ENCODE measurements at regions not wholly inside any gene's neighbourhood (a gene's known extent, or its start where the extent isn't known, plus 50 kb on each side); places are given as distances from the start of the nearest gene placed in this dataset.

DNA sequence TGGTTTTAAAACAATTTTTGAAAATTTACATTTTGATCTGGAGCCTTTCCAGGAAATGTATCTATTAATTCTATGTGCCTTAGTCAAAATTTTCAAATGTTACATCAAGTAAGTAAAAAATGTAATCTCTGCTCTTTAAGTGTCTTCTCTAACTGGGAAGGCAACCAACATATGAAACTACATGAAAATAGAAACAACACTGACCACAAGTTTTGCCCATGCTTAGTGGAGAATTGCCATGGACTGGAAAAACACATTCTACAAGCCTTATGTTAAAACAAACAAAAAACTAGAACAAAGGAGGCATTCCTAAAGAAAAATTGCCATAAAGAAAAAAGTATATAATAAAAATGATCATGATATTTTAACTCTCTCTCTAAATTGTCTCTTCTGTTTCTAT is 75.9 kb upstream of the SPRED1 start:
- DNase-seq (ENCODE audit: low spot score): no peak

DNA sequence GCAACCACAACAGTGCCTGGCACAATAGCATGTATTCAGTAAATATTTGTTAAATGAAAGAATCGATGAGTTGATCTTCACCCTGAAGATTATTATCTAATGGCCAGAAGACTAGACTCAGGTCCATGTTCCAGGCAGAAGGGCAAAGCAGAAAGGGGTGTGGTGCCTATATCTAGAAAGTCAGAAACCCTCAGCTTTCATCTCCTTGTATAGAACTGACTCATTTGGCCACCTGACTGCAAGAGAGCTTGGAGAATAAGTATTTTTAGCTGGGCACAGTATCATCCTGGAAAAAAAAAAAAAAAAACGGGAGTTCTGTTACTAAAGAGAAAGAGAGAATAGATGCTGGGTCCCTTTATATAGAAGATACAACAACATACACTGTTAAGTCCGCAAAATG is 69.7 kb upstream of the SPRED1 start:
- no peak for DNase-seq (ENCODE audit: low spot score)

DNA sequence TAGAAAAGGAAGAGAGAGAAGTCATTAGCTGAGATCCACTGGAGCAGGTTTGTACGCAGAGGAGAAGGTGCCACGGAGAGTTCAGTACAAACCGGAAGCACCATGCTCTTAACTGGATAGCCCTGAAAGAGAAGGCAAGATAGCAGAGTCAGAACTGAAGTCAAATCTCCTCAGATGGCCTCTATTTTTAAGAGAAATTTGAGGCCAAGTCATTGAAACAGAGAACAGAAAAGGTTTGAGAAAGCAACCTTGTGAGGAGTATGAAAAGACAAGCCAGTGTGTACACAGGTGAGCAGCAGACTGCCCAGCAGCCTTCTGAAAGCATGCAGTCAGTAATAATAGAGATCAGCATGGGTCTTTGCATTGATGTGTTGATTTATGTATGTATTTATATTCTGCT is 66.1 kb upstream of the SPRED1 start:
- no peak for DNase-seq (ENCODE audit: low spot score)

DNA sequence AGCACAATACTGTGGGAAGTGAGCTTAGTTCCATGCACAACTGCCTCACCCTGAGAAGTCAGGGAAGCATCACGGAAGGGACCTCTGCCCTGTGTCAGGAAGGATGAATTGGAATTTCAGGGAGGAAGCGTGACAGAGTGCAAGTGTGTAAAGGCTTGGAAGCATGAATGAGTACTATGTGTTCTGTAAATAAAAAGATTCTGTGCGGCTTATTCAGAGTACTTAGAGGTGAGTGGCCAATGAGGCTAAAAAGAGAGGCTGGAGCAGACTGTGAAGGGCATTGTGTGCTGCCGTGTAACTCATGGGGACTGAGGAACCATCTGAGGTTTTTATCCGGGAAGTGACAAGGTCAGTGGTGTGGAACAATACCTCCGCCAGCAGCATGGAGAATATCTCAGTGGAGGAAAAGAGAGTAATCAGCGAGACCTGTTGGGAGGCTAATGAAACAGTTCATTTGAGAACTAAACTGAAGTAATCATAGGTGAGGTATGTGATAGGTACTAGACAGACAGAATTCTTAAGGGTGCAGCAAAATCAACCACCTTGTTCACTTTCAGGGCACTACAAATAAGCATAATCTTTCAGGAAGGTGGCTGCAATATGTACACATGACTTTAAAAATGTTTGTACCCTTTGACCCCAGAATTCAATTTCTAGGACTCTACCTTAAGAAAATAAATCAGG is 64.9 kb upstream of the SPRED1 start:
- DNase-seq (ENCODE audit: low spot score): no peak

DNA sequence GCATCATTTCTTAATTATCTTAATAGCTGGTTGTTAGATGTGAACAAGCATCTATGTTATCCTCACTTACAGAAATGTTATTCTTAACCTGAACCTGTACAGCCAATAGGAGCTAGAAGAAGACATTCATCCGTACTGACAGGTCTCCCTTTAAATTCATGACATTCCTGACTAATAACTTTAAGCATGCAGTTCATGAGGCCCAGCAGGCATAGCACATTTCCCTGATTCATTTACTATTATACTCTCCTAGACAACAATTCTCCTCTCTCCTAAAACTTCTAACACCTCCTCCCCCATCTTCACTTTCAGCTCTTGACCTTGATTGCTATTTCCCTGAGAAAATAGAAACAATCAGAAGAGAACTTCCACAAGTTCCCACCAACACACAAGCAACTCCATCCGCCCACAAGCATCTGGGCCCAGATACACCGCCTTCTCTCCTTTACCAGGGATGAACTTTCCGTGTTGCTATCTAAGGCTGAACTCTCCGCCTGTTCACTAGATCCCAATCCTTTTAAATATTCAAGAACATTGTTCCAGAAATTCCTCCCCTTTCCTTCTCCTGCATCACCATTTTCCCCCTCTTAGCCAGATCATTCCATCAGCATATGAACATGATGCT is 62.9 kb upstream of the SPRED1 start:
- DNase-seq (ENCODE audit: low spot score): no peak

DNA sequence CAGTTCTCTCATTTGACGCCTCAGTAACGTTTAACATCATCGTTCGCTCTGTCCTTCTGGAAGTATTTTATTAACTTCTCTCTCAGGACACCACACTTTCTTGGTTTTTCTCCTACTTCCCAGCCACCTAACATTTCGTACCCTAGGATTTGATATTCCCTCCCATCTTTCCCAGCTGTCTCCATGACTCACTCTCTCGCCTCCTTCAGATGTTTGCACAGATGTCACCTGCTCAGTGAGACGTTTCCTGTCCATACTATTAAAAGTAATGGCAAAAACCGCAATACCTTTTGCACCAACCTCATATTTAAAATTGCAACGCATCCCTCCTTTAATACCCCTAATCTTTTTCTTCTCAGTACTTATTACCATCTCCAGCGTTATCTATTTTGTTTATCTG is 62.1 kb upstream of the SPRED1 start:
- DNase-seq (ENCODE audit: low spot score): no peak

DNA sequence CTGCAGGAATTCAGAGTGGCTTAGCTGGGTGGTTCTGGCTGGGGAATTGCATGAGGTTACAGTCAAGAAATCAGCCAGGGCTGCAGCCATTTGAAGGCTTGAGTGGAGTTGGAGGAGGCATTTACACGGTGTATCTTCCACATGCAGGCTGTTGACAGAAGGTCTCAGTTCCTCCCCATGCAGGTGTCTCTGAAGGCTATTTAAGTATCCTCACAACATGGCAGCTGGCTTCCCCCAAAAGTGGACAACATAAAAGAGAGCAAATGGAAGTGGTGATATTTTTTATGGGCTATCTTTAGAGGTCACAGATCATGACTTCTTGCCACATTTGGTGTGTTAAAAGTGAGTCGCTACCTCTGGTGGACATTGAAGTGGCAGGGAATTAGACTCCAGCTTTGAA is 60.1 kb upstream of the SPRED1 start:
- no peak for DNase-seq (ENCODE audit: low spot score)

DNA sequence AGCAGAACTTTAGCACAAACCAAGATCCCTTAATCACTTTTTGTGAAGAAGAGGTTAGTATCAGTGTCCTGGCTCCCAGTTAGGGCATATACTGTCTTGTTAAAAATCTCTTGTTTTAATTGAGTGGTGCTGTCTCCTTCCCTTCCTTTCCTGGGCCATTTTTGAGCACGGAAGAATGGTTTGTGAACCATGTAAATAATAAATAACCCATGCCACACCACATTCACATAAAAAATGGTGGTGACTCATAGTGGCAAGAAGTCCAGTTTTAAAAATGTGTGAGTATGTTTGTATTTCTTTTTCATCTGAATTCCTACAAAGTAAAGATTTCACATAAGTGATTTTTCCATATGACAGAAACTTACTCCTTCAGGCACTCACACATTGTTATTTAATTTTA is 59.1 kb upstream of the SPRED1 start:
- no peak for DNase-seq (ENCODE audit: low spot score)

DNA sequence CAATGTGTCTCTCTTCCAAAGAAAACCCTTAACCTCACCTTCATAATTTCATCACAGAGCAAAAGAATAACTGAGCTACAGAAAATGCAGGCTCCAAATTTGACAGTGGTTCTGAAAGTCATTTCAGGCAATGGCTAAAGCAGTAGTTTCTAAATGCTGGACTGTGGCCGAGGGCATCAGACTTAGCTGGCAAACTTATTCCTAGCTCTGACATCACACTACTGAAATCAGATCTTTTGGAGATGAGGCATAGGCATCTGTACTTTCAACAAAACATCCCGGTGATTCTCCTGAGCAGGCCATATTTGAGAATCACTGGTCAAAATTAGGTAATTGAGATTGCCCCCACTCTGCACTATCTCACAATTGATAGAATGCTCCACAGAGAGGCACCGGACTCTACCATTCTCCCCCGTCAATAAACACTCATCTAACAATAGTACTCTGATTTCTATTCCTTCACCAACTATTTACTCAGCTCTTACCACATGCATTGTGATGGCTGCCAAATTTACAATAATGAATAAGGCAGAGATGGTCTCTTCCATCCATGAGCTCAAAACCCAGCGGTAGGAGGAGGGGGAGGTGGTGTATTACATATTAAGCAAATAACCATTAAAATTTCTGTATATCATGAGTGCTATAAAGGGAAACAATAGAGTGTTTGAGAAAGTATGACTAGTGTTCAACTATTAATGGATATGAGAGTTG is 57.3 kb upstream of the SPRED1 start:
- no peak for DNase-seq (ENCODE audit: low spot score)

DNA sequence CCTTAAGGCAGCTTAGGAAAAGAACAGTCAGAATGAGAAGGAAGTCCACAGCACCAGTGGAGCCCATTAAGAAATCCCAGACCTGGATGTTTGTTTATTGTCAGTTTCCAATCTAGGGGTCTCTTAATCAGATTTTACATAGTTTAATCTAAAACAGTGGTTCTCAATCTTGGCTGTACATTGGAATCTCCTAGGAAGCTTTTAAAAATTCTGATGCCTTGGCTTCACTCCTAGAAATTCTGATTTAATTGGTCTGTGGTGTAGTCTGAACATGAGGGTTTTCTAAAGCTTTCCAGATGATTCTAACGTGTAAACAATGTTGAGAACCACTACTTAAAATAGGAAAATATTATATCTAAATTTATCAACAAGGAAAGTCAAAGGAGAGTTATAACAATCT is 56.6 kb upstream of the SPRED1 start:
- DNase-seq (ENCODE audit: low spot score): no peak

DNA sequence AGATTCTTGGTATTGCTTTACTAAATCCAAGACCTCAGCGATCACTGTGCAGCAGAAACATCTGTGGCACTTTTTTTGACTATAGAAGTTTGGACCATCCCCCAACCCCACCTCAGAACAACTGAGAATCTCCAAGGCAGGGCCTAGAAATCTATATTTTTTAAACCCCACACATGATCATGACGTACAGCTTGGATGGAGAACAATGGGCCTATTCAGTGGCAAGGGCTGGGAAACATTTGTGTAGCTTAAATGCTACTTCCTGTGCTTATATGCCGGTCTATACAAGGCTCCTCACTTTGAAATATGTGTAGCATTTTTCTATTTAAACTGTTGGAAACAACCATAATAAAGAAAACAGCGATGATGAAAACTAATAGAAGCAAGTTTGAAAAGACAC is 55.1 kb upstream of the SPRED1 start:
- DNase-seq (ENCODE audit: low spot score): no peak

DNA sequence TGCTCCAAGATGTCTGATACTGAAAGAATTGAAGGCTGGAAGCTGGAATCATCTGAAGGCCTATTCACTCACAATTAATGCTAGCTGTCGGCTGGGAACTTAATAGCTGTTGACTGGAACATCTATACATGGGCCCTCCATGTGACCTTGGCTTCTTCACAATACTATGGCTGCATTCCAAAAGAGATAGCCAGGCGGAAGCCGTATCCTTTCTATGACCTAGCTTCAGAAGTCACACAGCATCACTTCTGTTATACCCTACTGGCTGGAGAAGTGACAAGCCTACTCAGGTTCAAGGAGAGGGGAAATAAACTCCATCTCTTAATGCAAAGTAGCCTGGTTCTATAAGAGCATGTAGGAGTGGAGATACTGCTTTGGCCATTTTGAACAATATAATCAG is 50.9 kb upstream of the SPRED1 start:
- no peak for DNase-seq (ENCODE audit: low spot score)

DNA sequence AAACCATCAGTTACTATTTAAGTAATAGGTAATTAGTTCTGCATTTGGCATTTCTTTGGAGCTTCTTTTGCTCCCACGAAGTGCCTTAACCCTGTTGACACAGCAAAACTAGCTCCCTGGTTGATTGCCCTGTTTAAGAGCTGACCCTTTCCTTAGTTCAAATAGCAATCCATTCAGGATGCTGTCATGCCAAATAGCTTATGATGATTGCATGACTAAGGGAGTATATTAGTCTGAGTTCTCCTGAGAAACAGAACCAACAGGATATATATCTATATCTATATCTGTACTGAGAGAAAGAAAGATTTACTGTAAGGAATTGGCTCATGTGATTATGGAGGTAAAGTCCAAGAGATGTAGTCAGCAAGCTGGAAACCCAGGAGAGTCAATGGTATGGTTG is 50.3 kb upstream of the SPRED1 start:
- DNase-seq (ENCODE audit: low spot score): no peak
